ENCODE measurements at regions not wholly inside any gene's neighbourhood (a gene's known extent, or its start where the extent isn't known, plus 50 kb on each side); places are given as distances from the start of the nearest gene placed in this dataset.
A peak's percentile ranks its signal among the peaks of the same experiment; 100 is the strongest.

DNA sequence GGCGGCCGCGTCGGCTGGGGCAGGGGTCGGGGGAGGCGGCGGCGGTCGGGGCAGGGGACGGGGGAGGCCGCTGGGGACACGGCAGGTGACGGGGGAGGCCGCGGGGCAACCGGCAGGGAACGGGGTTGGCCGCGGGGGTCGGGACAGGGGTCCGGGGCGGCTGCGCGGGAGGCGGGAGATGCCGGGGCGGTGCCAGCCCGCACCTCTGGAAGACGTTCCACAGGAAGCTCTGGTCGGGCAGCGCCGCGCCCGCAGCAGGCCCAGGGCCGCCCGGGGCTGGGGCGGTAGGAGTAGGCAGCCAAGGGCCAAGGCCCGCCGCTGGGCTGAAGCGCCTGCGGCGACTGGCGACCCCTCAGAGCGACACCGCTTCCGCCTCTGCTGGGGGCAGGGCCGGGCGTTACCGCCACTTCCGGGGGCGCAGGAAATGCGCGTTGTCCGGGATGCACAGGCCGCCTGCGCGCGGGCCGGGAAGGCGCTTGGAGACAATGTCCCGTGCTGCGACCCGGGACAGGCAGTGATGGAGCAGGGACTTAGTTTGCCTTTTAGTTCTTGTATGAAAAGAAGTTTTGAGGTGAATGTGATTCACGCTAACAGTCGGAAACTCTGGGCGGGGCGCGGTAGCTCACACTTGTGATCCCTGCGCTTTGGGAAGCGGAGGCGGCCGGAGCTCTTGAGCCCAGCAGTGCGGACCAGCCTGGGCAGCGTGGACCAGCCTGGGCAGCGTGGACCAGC is 110.0 kb upstream of the LPCAT1 start (continued):
- TF ChIP-seq ZNF883 (CRISPR knock-in tag; IDR thresholded peaks at IDR 0.05; ENCODE audit: not compliant biosample characterization), result no peak
- TF ChIP-seq ASH2L (IDR thresholded peaks at IDR 0.05; ENCODE audit: insufficient read length, low read depth, low read length), result no peak
- peak; percentile 63; the same call in 1 of the 2 replicates for TF ChIP-seq ZBTB8A (CRISPR knock-in tag; IDR thresholded peaks at IDR 0.05; ENCODE audit: borderline replicate concordance, low read depth)
- TF ChIP-seq, protein P1, sequence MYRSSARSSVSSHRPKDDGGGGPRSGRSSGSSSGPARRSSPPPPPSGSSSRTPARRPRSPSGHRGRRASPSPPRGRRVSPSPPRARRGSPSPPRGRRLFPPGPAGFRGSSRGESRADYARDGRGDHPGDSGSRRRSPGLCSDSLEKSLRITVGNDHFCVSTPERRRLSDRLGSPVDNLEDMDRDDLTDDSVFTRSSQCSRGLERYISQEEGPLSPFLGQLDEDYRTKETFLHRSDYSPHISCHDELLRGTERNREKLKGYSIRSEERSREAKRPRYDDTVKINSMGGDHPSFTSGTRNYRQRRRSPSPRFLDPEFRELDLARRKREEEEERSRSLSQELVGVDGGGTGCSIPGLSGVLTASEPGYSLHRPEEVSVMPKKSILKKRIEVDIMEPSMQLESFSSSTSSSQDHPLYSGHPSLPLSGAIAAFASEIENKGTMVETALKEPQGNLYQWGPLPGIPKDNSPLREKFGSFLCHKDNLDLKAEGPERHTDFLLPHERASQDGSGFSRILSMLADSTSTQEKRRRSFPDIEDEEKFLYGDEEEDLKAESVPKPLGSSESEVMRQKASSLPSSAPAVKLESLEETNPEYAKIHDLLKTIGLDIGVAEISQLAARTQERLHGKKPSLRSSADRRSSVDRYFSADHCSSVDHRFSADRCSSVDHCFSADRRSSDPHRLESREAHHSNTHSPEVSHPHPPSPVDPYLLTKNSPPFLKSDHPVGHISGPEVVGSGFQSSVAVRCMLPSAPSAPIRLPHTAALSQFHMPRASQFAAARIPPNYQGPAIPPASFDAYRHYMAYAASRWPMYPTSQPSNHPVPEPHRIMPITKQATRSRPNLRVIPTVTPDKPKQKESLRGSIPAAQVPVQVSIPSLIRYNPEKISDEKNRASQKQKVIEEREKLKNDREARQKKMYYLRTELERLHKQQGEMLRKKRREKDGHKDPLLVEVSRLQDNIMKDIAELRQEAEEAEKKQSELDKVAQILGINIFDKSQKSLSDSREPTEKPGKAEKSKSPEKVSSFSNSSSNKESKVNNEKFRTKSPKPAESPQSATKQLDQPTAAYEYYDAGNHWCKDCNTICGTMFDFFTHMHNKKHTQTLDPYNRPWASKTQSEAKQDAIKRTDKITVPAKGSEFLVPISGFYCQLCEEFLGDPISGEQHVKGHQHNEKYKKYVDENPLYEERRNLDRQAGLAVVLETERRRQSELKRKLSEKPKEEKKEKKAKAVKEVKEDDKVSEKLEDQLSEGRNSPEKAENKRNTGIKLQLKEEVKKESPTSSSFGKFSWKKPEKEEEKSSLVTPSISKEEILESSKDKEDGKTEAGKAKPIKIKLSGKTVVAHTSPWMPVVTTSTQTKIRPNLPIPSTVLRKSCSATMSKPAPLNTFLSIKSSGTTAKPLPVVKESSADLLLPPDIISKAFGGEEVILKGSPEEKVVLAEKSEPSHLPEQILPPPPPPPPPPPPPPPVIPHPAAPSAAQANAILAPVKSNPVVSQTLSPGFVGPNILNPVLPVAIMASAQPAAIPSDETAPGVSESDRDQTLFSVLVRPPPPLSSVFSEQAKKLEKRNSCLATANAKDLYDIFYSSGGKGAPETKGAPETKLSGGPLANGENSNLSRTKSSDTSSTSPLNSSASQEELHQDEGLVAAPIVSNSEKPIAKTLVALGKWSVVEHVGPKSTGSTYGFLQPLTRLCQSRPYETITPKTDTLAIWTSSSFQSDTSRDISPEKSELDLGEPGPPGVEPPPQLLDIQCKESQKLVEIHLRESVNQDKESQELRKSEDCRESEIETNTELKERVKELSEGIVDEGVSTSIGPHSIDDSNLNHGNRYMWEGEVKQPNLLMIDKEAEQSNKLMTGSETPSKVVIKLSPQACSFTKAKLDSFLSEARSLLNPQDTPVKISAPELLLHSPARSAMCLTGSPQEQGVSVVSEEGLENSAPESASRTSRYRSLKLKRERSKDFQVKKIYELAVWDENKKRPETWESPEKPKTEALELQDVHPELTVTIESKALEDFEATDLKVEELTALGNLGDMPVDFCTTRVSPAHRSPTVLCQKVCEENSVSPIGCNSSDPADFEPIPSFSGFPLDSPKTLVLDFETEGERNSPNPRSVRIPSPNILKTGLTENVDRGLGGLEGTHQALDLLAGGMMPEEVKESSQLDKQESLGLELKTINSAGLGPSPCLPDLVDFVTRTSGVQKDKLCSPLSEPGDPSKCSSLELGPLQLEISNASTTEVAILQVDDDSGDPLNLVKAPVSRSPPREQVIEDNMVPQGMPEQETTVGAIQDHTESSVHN (CRISPR knock-in tag; IDR thresholded peaks at IDR 0.05), result no peak
- peak; percentile 73 for TF ChIP-seq ZNF441 (CRISPR knock-in tag; IDR thresholded peaks at IDR 0.05; ENCODE audit: borderline replicate concordance)
- peak; percentile 82 for TF ChIP-seq ZNF547 (CRISPR knock-in tag; IDR thresholded peaks at IDR 0.05)
- TF ChIP-seq IKZF1 (IDR thresholded peaks at IDR 0.05), result no peak
- no peak; the same call in 1 of the 2 replicates for TF ChIP-seq BRCA1 (CRISPR knock-in tag; IDR thresholded peaks at IDR 0.05)
- TF ChIP-seq SALL2 (CRISPR knock-in tag; IDR thresholded peaks at IDR 0.05), result peak; percentile 69; the same call in 1 of the 2 replicates
- peak; percentile 46; the same call in 1 of the 2 replicates for TF ChIP-seq RXRB (CRISPR knock-in tag; IDR thresholded peaks at IDR 0.05; ENCODE audit: borderline replicate concordance)
- TF ChIP-seq, protein P2, sequence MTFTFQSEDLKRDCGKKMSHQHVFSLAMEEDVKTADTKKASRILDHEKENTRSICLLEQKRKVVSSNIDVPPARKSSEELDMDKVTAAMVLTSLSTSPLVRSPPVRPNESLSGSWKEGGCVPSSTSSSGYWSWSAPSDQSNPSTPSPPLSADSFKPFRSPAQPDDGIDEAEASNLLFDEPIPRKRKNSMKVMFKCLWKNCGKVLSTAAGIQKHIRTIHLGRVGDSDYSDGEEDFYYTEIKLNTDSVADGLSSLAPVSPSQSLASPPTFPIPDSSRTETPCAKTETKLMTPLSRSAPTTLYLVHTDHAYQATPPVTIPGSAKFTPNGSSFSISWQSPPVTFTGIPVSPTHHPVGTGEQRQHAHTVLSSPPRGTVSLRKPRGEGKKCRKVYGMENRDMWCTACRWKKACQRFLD (CRISPR knock-in tag; IDR thresholded peaks at IDR 0.05; ENCODE audit: borderline replicate concordance), result peak; percentile 62; the same call in 1 of the 2 replicates
- TF ChIP-seq ARID2 (CRISPR knock-in tag; IDR thresholded peaks at IDR 0.05; ENCODE audit: borderline replicate concordance), result no peak
- TF ChIP-seq KAT8 (CRISPR knock-in tag; IDR thresholded peaks at IDR 0.05), result peak; percentile 97
- no peak for TF ChIP-seq RARG (CRISPR knock-in tag; IDR thresholded peaks at IDR 0.05; ENCODE audit: low read depth)
- TF ChIP-seq ZNF446 (CRISPR knock-in tag; IDR thresholded peaks at IDR 0.05), result peak; percentile 80; the same call in 1 of the 2 replicates
- 0 out of 2 replicates have a peak, but pooled peaks have one; percentile 28 for TF ChIP-seq SP2 (CRISPR knock-in tag; IDR thresholded peaks at IDR 0.05)
- TF ChIP-seq LCORL (IDR thresholded peaks at IDR 0.05), result no peak
- TF ChIP-seq LCORL (CRISPR knock-in tag; IDR thresholded peaks at IDR 0.05), result peak; percentile 55; the same call in 1 of the 2 replicates
- TF ChIP-seq MAF1 (CRISPR knock-in tag; IDR thresholded peaks at IDR 0.05; ENCODE audit: borderline replicate concordance), result peak; percentile 76; the same call in 1 of the 2 replicates
- no peak for TF ChIP-seq PAWR (CRISPR knock-in tag; IDR thresholded peaks at IDR 0.05; ENCODE audit: borderline replicate concordance)
- peak; percentile 92; the same call in 1 of the 2 replicates for TF ChIP-seq KDM2A (CRISPR knock-in tag; IDR thresholded peaks at IDR 0.05; ENCODE audit: borderline replicate concordance, low read depth)

All from HepG2 (cell line).